ENCODE measurements at regions not wholly inside any gene's neighbourhood (a gene's known extent, or its start where the extent isn't known, plus 50 kb on each side); places are given as distances from the start of the nearest gene placed in this dataset.

DNA sequence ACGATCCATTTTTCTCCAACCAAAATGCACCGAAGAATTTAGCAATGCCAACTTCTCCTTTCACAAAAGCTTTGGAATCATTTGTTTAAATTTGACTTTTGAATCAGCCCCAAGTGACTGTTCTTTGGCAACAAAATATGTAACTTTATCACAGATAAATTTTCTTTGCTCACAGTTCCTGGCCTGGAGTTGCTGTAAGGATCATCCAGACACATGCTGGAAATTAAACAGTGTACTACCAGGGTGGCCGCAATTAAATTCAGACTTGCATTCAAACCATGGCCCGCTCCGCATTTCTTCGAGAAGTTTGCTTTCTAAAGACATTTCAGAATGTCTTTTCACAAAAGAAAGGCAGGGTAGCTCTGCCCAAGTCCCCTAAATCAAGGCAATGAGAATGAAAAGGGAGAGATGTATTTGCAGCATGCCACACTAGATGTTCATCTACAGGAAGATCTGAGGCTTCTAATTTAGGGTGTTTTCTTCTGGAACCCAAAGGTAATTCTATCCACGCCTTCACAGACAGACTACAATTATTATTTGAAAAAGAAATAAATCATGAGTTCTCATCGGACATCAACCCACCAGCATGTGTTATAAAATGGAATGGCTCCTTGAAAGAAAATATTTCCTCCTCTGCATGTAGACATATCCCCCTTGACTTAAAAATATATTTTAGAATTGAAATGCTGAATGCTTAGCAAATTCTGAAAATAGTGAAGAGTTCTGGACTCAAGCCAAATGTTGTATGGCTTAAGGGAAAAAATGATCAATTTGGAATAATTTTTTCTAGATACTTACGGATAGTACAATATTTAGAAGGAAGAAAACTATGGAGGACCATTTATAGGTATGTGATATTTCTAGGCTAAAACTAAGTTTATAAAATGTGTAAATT, 189.7 kb upstream of the BLID start:
- no peaks in the 10 kb centered on the region for H3K9me3 Mint-ChIP-seq
- no peaks in the 10 kb centered on the region for H3K36me3 Mint-ChIP-seq
- CTCF ChIA-PET: interaction anchor here (1.4 kb wide), 1 partner anchor 12 kb away, joined by 3 read pairs; no protein-coding TSS in a partner anchor
- no peak for DNase-seq (ENCODE audit: low spot score)
- H3K27me3 Mint-ChIP-seq (ENCODE audit: low read depth): peaks cover 15% of the 10 kb centered on the region
- H3K27ac Mint-ChIP-seq: no peak overlapping the region
- TF ChIP-seq, protein P1, sequence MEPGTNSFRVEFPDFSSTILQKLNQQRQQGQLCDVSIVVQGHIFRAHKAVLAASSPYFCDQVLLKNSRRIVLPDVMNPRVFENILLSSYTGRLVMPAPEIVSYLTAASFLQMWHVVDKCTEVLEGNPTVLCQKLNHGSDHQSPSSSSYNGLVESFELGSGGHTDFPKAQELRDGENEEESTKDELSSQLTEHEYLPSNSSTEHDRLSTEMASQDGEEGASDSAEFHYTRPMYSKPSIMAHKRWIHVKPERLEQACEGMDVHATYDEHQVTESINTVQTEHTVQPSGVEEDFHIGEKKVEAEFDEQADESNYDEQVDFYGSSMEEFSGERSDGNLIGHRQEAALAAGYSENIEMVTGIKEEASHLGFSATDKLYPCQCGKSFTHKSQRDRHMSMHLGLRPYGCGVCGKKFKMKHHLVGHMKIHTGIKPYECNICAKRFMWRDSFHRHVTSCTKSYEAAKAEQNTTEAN (CRISPR knock-in tag; IDR thresholded peaks at IDR 0.05): no peak
- no peak for TF ChIP-seq ZNF671 (CRISPR knock-in tag; IDR thresholded peaks at IDR 0.05)
- TF ChIP-seq ZNF138 (CRISPR knock-in tag; conservative IDR thresholded peaks at IDR 0.05): no peak
- TF ChIP-seq, protein P2, sequence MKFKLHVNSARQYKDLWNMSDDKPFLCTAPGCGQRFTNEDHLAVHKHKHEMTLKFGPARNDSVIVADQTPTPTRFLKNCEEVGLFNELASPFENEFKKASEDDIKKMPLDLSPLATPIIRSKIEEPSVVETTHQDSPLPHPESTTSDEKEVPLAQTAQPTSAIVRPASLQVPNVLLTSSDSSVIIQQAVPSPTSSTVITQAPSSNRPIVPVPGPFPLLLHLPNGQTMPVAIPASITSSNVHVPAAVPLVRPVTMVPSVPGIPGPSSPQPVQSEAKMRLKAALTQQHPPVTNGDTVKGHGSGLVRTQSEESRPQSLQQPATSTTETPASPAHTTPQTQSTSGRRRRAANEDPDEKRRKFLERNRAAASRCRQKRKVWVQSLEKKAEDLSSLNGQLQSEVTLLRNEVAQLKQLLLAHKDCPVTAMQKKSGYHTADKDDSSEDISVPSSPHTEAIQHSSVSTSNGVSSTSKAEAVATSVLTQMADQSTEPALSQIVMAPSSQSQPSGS (CRISPR knock-in tag; IDR thresholded peaks at IDR 0.05; ENCODE audit: borderline replicate concordance, low read depth): no peak
- TF ChIP-seq SP1 (CRISPR knock-in tag; conservative IDR thresholded peaks at IDR 0.05): no peak
- no peak for TF ChIP-seq NR1H2 (CRISPR knock-in tag; IDR thresholded peaks at IDR 0.05)
- TF ChIP-seq, protein P3, sequence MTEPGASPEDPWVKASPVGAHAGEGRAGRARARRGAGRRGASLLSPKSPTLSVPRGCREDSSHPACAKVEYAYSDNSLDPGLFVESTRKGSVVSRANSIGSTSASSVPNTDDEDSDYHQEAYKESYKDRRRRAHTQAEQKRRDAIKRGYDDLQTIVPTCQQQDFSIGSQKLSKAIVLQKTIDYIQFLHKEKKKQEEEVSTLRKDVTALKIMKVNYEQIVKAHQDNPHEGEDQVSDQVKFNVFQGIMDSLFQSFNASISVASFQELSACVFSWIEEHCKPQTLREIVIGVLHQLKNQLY (CRISPR knock-in tag; IDR thresholded peaks at IDR 0.05): no peak
- no peak for TF ChIP-seq ZNF219 (CRISPR knock-in tag; IDR thresholded peaks at IDR 0.05; ENCODE audit: borderline replicate concordance)
- TF ChIP-seq, protein P4, sequence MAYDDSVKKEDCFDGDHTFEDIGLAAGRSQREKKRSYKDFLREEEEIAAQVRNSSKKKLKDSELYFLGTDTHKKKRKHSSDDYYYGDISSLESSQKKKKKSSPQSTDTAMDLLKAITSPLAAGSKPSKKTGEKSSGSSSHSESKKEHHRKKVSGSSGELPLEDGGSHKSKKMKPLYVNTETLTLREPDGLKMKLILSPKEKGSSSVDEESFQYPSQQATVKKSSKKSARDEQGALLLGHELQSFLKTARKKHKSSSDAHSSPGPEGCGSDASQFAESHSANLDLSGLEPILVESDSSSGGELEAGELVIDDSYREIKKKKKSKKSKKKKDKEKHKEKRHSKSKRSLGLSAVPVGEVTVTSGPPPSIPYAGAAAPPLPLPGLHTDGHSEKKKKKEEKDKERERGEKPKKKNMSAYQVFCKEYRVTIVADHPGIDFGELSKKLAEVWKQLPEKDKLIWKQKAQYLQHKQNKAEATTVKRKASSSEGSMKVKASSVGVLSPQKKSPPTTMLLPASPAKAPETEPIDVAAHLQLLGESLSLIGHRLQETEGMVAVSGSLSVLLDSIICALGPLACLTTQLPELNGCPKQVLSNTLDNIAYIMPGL (CRISPR knock-in tag; IDR thresholded peaks at IDR 0.05): no peak
- TF ChIP-seq, protein P5, sequence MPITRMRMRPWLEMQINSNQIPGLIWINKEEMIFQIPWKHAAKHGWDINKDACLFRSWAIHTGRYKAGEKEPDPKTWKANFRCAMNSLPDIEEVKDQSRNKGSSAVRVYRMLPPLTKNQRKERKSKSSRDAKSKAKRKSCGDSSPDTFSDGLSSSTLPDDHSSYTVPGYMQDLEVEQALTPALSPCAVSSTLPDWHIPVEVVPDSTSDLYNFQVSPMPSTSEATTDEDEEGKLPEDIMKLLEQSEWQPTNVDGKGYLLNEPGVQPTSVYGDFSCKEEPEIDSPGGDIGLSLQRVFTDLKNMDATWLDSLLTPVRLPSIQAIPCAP (CRISPR knock-in tag; IDR thresholded peaks at IDR 0.05): no peak
- no peak for TF ChIP-seq MXD4 (CRISPR knock-in tag; IDR thresholded peaks at IDR 0.05; ENCODE audit: borderline replicate concordance)
- TF ChIP-seq ESRRA (CRISPR knock-in tag; IDR thresholded peaks at IDR 0.05; ENCODE audit: borderline replicate concordance): no peak
- no peak for ATAC-seq
- POLR2A ChIA-PET: interaction anchor here (0.6 kb wide), 1 partner anchor 453 kb away, joined by 3 read pairs; no protein-coding TSS in a partner anchor
- peaks cover 65% of the 10 kb centered on the region for H3K4me1 Mint-ChIP-seq
- no peak overlapping the region for H3K4me3 Mint-ChIP-seq

DNA sequence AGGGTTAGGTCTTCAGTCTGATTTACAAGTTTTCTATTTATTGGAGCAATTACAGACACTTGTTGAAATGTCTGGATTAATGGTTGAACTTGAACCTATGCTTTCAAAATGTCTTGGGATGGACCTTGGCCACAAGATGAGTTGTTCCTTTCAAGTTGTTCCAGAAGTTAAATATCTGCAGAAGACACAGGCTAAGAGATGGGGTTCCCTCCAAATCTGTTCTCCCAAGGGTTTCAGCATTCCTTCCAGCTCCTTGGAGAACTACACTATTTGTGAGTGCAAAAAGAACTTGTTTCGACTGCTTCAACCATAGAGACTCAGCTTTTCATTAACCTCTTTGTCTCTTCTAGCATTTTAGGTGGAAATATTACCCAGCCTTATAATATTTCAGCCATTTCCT, 189.0 kb upstream of the BLID start:
- Mint-ChIP-seq H3K27ac (no peak overlapping the region), H3K36me3 (peaks cover 3% of the 10 kb centered on the region), H3K4me1 (peaks cover 64% of the 10 kb centered on the region), H3K27me3 (ENCODE audit: low read depth) (peaks cover 15% of the 10 kb centered on the region), H3K4me3 (no peak overlapping the region), H3K9me3 (peaks cover 4% of the 10 kb centered on the region)
- ChIA-PET CTCF (interaction anchor here (1.4 kb wide), 1 partner anchor 11 kb away, joined by 3 read pairs; no protein-coding TSS in a partner anchor), POLR2A (interaction anchor here (0.6 kb wide), 1 partner anchor 452 kb away, joined by 3 read pairs; no protein-coding TSS in a partner anchor)
- no peak for ATAC-seq
- no peak for DNase-seq (ENCODE audit: low spot score)
- TF ChIP-seq, protein P6, sequence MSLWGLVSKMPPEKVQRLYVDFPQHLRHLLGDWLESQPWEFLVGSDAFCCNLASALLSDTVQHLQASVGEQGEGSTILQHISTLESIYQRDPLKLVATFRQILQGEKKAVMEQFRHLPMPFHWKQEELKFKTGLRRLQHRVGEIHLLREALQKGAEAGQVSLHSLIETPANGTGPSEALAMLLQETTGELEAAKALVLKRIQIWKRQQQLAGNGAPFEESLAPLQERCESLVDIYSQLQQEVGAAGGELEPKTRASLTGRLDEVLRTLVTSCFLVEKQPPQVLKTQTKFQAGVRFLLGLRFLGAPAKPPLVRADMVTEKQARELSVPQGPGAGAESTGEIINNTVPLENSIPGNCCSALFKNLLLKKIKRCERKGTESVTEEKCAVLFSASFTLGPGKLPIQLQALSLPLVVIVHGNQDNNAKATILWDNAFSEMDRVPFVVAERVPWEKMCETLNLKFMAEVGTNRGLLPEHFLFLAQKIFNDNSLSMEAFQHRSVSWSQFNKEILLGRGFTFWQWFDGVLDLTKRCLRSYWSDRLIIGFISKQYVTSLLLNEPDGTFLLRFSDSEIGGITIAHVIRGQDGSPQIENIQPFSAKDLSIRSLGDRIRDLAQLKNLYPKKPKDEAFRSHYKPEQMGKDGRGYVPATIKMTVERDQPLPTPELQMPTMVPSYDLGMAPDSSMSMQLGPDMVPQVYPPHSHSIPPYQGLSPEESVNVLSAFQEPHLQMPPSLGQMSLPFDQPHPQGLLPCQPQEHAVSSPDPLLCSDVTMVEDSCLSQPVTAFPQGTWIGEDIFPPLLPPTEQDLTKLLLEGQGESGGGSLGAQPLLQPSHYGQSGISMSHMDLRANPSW (CRISPR knock-in tag; conservative IDR thresholded peaks at IDR 0.05; ENCODE audit: low read depth): no peak
- TF ChIP-seq TP53 (CRISPR knock-in tag; IDR thresholded peaks at IDR 0.05) (no peak), ZNF138 (CRISPR knock-in tag; conservative IDR thresholded peaks at IDR 0.05) (no peak), ZNF121 (CRISPR knock-in tag; IDR thresholded peaks at IDR 0.05) (no peak), NFATC4 (CRISPR knock-in tag; IDR thresholded peaks at IDR 0.05) (no peak), ATF1 (CRISPR knock-in tag; IDR thresholded peaks at IDR 0.05) (no peak), TEAD1 (CRISPR knock-in tag; IDR thresholded peaks at IDR 0.05) (no peak), PRRX2 (CRISPR knock-in tag; IDR thresholded peaks at IDR 0.05) (no peak), NR3C1 (CRISPR knock-in tag; conservative IDR thresholded peaks at IDR 0.05; ENCODE audit: low read depth) (no peak)
- TF ChIP-seq, protein P7, sequence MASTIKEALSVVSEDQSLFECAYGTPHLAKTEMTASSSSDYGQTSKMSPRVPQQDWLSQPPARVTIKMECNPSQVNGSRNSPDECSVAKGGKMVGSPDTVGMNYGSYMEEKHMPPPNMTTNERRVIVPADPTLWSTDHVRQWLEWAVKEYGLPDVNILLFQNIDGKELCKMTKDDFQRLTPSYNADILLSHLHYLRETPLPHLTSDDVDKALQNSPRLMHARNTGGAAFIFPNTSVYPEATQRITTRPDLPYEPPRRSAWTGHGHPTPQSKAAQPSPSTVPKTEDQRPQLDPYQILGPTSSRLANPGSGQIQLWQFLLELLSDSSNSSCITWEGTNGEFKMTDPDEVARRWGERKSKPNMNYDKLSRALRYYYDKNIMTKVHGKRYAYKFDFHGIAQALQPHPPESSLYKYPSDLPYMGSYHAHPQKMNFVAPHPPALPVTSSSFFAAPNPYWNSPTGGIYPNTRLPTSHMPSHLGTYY (CRISPR knock-in tag; IDR thresholded peaks at IDR 0.05): no peak

All from WTC11 (cell line).